IMR-90 (cell line): ENCODE measurements at regions not wholly inside any gene's neighbourhood (a gene's known extent, or its start where the extent isn't known, plus 50 kb on each side); places are given as distances from the start of the nearest gene placed in this dataset.
A peak's percentile ranks its signal among the peaks of the same experiment; 100 is the strongest.

ENCODE experiments used
- ATAC-seq: fragments of 200-7000 bp; cut with Tn5 transposase; 2 replicates; pipeline ENCODE4 v1.9.1; 2020; ENCODE audit warnings: low read depth, mild to moderate bottlenecking, moderate library complexity
- BruUV-seq: library from RNA; stranded (reverse); fragments of 400-500 nt; replicated peaks from 2 replicates; lab custom pipeline; 2021; lab: Mats Ljungman, UMichigan
- CTCF ChIA-PET: fragments of 300-600 bp; formaldehyde crosslinking; extraction: SDS; loops from one replicate; lab custom pipeline; 2021; ENCODE audit warnings: antibody characterized with exemption; lab: Yijun Ruan, JAX
- POLR2A ChIA-PET: fragments of 300-600 bp; sonication (Branson Sonifier 250); formaldehyde crosslinking; loops from one replicate; lab custom pipeline; 2022; ENCODE audit warnings: antibody characterized with exemption; ENCODE audit not compliant: unreplicated experiment; lab: Charles Lee
- DNase-seq: peaks from one replicate; pipeline ENCODE4 v3.0.0; 2013
- H2AFZ ChIP-seq: replicated peaks from 2 replicates; pipeline ENCODE3; 2013; ENCODE audit warnings: low read length, mild to moderate bottlenecking; ENCODE audit not compliant: poor library complexity
- H2AK5ac ChIP-seq: 2 replicates; pipeline ENCODE4 v1.6.1; 2013; ENCODE audit warnings: low read depth, low read length, inconsistent platforms
- H2AK9ac ChIP-seq: replicated peaks from 2 replicates; pipeline ENCODE3; 2013; ENCODE audit warnings: mild to moderate bottlenecking, low read depth, low read length, moderate library complexity; ENCODE audit not compliant: poor library complexity
- H2BK120ac ChIP-seq: 2 replicates; pipeline ENCODE4 v1.6.1; 2013; ENCODE audit warnings: low read depth, low read length, inconsistent platforms
- H2BK15ac ChIP-seq: 3 replicates; pipeline ENCODE4 v1.6.1; 2013; ENCODE audit warnings: low read depth, low read length, inconsistent platforms
- H2BK20ac ChIP-seq: 2 replicates; pipeline ENCODE4 v1.6.1; 2013; ENCODE audit warnings: low read depth, mild to moderate bottlenecking, inconsistent platforms, low read length, moderate library complexity
- H2BK5ac ChIP-seq: 2 replicates; pipeline ENCODE4 v1.6.1; 2013; ENCODE audit warnings: mild to moderate bottlenecking, low read depth, low read length, inconsistent platforms; ENCODE audit not compliant: poor library complexity, severe bottlenecking
- H3K14ac ChIP-seq: replicated peaks from 2 replicates; pipeline ENCODE4 v1.6.1; 2013; ENCODE audit warnings: low read depth, low read length, inconsistent platforms
- H3K18ac ChIP-seq: 2 replicates; pipeline ENCODE4 v1.6.1; 2013; ENCODE audit warnings: low read depth, low read length, control low read depth
- H3K23ac ChIP-seq: 2 replicates; pipeline ENCODE4 v1.6.1; 2013; ENCODE audit warnings: low read depth, low read length, inconsistent platforms
- H3K27ac ChIP-seq: 2 replicates; pipeline ENCODE4 v1.5.1; 2013; ENCODE audit warnings: mild to moderate bottlenecking, control low read depth, low read length; ENCODE audit not compliant: insufficient read depth
- H3K27me3 ChIP-seq: 2 replicates; pipeline ENCODE4 v1.6.1; 2013; ENCODE audit warnings: low read length; ENCODE audit not compliant: control insufficient read depth, insufficient read depth
- H3K36me3 ChIP-seq: 2 replicates; pipeline ENCODE4 v1.6.1; 2013; ENCODE audit warnings: low read length, mixed read lengths; ENCODE audit not compliant: control insufficient read depth, insufficient read depth
- H3K4ac ChIP-seq: 2 replicates; pipeline ENCODE4 v1.6.1; 2013; ENCODE audit warnings: low read depth, low read length, inconsistent platforms
- H3K4me1 ChIP-seq: 2 replicates; pipeline ENCODE4 v1.6.1; 2013; ENCODE audit warnings: low read length, mixed read lengths; ENCODE audit not compliant: control insufficient read depth, insufficient read depth
- H3K4me2 ChIP-seq: 2 replicates; pipeline ENCODE4 v1.6.1; 2013; ENCODE audit warnings: low read depth, mild to moderate bottlenecking, control low read depth, low read length, moderate library complexity
- H3K4me3 ChIP-seq: 2 replicates; pipeline ENCODE4 v1.5.1; 2013; ENCODE audit warnings: low read depth, mild to moderate bottlenecking, control low read depth, low read length, moderate library complexity; ENCODE audit not compliant: insufficient read depth
- H3K56ac ChIP-seq: 2 replicates; pipeline ENCODE4 v1.6.1; 2013; ENCODE audit warnings: low read length, inconsistent platforms; ENCODE audit not compliant: insufficient read depth; ENCODE audit errors: extremely low read depth
- H3K79me1 ChIP-seq, 2 experiments: 2 replicates each; pipeline ENCODE4 v1.6.1; 2013; ENCODE audit warnings: low read length in 2 of 2, inconsistent platforms in 1 of 2, low read depth in 1 of 2
- H3K9ac ChIP-seq: 2 replicates; pipeline ENCODE4 v1.6.1; 2013; ENCODE audit warnings: low read depth, low read length, control low read depth
- H3K9me1 ChIP-seq: 2 replicates; pipeline ENCODE4 v1.6.1; 2013; ENCODE audit warnings: low read length, inconsistent platforms; ENCODE audit not compliant: insufficient read depth
- H3K9me3 ChIP-seq: 2 replicates; pipeline ENCODE4 v1.6.1; 2013; ENCODE audit warnings: low read length; ENCODE audit not compliant: control insufficient read depth, insufficient read depth
- H4K20me1 ChIP-seq: 2 replicates; pipeline ENCODE4 v1.6.1; 2013; ENCODE audit warnings: low read length, inconsistent platforms; ENCODE audit not compliant: insufficient read depth
- H4K5ac ChIP-seq: 2 replicates; pipeline ENCODE4 v1.6.1; 2013; ENCODE audit warnings: mild to moderate bottlenecking, low read depth, low read length, control low read depth
- H4K8ac ChIP-seq, 2 experiments: 2 replicates each; pipeline ENCODE4 v1.6.1; 2013; ENCODE audit warnings: low read depth in 2 of 2, low read length in 2 of 2, control low read depth in 1 of 2, inconsistent platforms in 1 of 2
- H4K91ac ChIP-seq: 2 replicates; pipeline ENCODE4 v1.6.1; 2013; ENCODE audit warnings: low read depth, low read length, inconsistent platforms; ENCODE audit not compliant: insufficient read depth
- CHD1 ChIP-seq: IDR thresholded peaks from 2 replicates; pipeline ENCODE4 v1.6.1; 2012; ENCODE audit warnings: low read depth, low read length, improper control_type of control experiment
- MAFK ChIP-seq: IDR thresholded peaks from 2 replicates; pipeline ENCODE4 v1.6.1; 2012; ENCODE audit warnings: low read depth, low read length, improper control_type of control experiment
- NFE2L2 ChIP-seq: fragments of 150-350 bp; IDR thresholded peaks from 2 replicates; pipeline ENCODE4 v1.6.1; 2016; ENCODE audit warnings: low read depth, mild to moderate bottlenecking, low read length
- WGBS, 2 experiments: methylation state at CpG; one replicate each; pipeline versions ENCODE4 v1.1.5 to v1.1.7; 2013; ENCODE audit warnings: missing lambda C conversion rate in 2 of 2; ENCODE audit not compliant: insufficient read length in 1 of 2; ENCODE audit errors: extremely low coverage in 2 of 2; 5-methylcytosine and 5-hydroxymethylcytosine counted together
- dilution Hi-C: fragments of 300-500 bp; cut with HindIII; formaldehyde crosslinking; loops from one replicate; pipeline ENCODE4 v1.14.3; 2018; ENCODE audit warnings: low sequenced_read_pairs; ENCODE audit not compliant: unreplicated experiment
- in situ Hi-C: fragments of 300-500 bp; cut with MboI; formaldehyde crosslinking; loops from 3 replicates; pipeline ENCODE4 v1.14.3; 2019; ENCODE audit warnings: low sequenced_read_pairs, inconsistent platforms, mixed read lengths
- intact Hi-C: fragments of 100-400 bp; cut with micrococcal nuclease; formaldehyde crosslinking; loops from 2 replicates; pipeline ENCODE4 v1.10.0; 2022

DNA sequence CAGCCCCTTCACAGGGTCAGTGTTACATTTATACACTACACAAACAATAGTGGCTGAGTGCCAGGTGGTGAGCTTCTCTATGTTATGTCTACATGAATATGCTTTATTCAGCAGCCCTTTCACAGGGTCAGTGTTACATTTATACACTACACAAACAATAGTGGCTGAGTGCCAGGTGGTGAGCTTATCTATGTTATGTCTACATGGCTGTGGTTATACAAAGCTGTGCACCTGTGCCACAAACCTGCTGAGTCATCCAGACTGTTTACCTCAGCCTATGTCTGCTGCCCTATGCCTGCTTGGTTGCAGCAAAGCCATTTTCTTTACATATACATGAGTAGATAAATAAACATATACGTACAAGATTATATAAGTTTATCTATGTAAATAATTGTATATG is 76.5 kb downstream of the ZNF726 start:
- ATAC-seq (no peak), DNase-seq (no peak)
- no peaks in the 10 kb centered on the region for H4K20me1 ChIP-seq
- no peak overlapping the region for H2AFZ ChIP-seq
- H4K8ac ChIP-seq = no peak overlapping the region
- H3K14ac ChIP-seq = no peak overlapping the region
- no peak overlapping the region for H3K56ac ChIP-seq
- POLR2A ChIA-PET = no interaction called here
- WGBS, 2 experiments = no CpG with 5 or more reads among the region's 1 CpG
- TF ChIP-seq CHD1 (no peak), NFE2L2 (peak; percentile 59), MAFK (no peak)
- in situ Hi-C loops (no loop called here), dilution Hi-C loops (no loop called here), intact Hi-C loops (no loop called here)
- H3K27me3 ChIP-seq = no peaks in the 10 kb centered on the region
- H3K79me1 ChIP-seq = no peaks in the 10 kb centered on the region
- no peak overlapping the region for H3K4me2 ChIP-seq
- no peak overlapping the region for H3K23ac ChIP-seq
- H3K4ac ChIP-seq = no peak overlapping the region
- H4K5ac ChIP-seq = no peak overlapping the region
- CTCF ChIA-PET = interaction anchor here (0.6 kb wide), 1 partner anchor 43 kb away, joined by 4 read pairs; no protein-coding TSS in a partner anchor
- H3K36me3 ChIP-seq = no peaks in the 10 kb centered on the region
- no peak overlapping the region for H3K9ac ChIP-seq
- no peak overlapping the region for H2BK15ac ChIP-seq
- H3K4me3 ChIP-seq = no peak overlapping the region
- no TSS peak for BruUV-seq
- H2BK20ac ChIP-seq = no peak overlapping the region
- H3K18ac ChIP-seq = no peak overlapping the region
- H4K91ac ChIP-seq = no peak overlapping the region
- H2AK9ac ChIP-seq = no peak overlapping the region
- H2BK120ac ChIP-seq = no peak overlapping the region
- peaks cover 5% of the 10 kb centered on the region; the same call in 1 of the 2 replicates for H3K9me3 ChIP-seq
- H3K4me1 ChIP-seq = no peaks in the 10 kb centered on the region
- H3K9me1 ChIP-seq = no peaks in the 10 kb centered on the region
- no peak overlapping the region for H2AK5ac ChIP-seq
- H2BK5ac ChIP-seq = no peak overlapping the region
- no peak overlapping the region for H3K27ac ChIP-seq
